Hepatocyte (in vitro differentiated cells): ENCODE measurements at regions not wholly inside any gene's neighbourhood (a gene's known extent, or its start where the extent isn't known, plus 50 kb on each side); places are given as distances from the start of the nearest gene placed in this dataset.

Experiments
- CTCF ChIP-seq: fragments of 200-600 bp; sonication (generic); IDR thresholded peaks from 2 replicates; pipeline ENCODE4 v1.5.1; 2016; ENCODE audit warnings: antibody characterized with exemption, mild to moderate bottlenecking; ENCODE audit not compliant: poor library complexity
- EZH2 ChIP-seq: fragments of 200-600 bp; sonication (generic); IDR thresholded peaks from 2 replicates; pipeline ENCODE4 v1.6.1; 2016; ENCODE audit warnings: antibody characterized with exemption, mild to moderate bottlenecking, borderline replicate concordance

- TF ChIP-seq CTCF = no peak
- no peak for TF ChIP-seq EZH2
These were observed 769.5 kb downstream of the TUSC7 start for GRCh38 chr3:117479095-117479494.
